OCI-LY1 (cell line): ENCODE measurements at regions not wholly inside any gene's neighbourhood (a gene's known extent, or its start where the extent isn't known, plus 50 kb on each side); places are given as distances from the start of the nearest gene placed in this dataset.

ENCODE experiments used
- H2AFZ ChIP-seq: fragments of 200-600 bp; sonication (generic), shearing (Covaris generic); 2 replicates; pipeline ENCODE4 v1.6.0; 2014; ENCODE audit warnings: antibody characterized with exemption, mild to moderate bottlenecking, low read length
- H3F3A ChIP-seq: fragments of 200-600 bp; sonication (generic), shearing (Covaris generic); 2 replicates; pipeline ENCODE4 v1.6.0; 2014; ENCODE audit warnings: mild to moderate bottlenecking, antibody characterized with exemption, low read length, moderate library complexity; ENCODE audit not compliant: insufficient read depth
- H3K27ac ChIP-seq: fragments of 200-600 bp; sonication (generic); 2 replicates; pipeline ENCODE4 v1.5.1; 2014; ENCODE audit warnings: low read length, mixed run types, mild to moderate bottlenecking, low read depth; ENCODE audit not compliant: poor library complexity, severe bottlenecking
- H3K27me3 ChIP-seq: fragments of 200-600 bp; sonication (generic); 2 replicates; pipeline ENCODE4 v1.6.0; 2014; ENCODE audit warnings: antibody characterized with exemption, mild to moderate bottlenecking, low read length, moderate library complexity; ENCODE audit not compliant: insufficient read depth
- H3K36me3 ChIP-seq: fragments of 200-600 bp; sonication (generic); 2 replicates; pipeline ENCODE4 v1.6.1; 2014; ENCODE audit warnings: mild to moderate bottlenecking, antibody characterized with exemption, low read length, moderate library complexity, mixed read lengths; ENCODE audit not compliant: insufficient read depth
- H3K4me1 ChIP-seq: fragments of 200-600 bp; sonication (generic); 2 replicates; pipeline ENCODE4 v1.5.1; 2014; ENCODE audit warnings: mild to moderate bottlenecking, low read length, moderate library complexity; ENCODE audit not compliant: insufficient read depth, severe bottlenecking
- H3K4me2 ChIP-seq: fragments of 200-600 bp; sonication (generic), shearing (Covaris generic); 2 replicates; pipeline ENCODE4 v1.6.1; 2014; ENCODE audit warnings: low read length
- H3K4me3 ChIP-seq: fragments of 200-600 bp; sonication (generic); 2 replicates; pipeline ENCODE4 v1.5.1; 2014; ENCODE audit warnings: low read length, low read depth, mild to moderate bottlenecking, mixed read lengths; ENCODE audit not compliant: poor library complexity, severe bottlenecking
- H3K79me2 ChIP-seq: fragments of 200-600 bp; shearing (Covaris generic); 2 replicates; pipeline ENCODE4 v1.6.1; 2016; ENCODE audit warnings: mixed run types, low read length, mixed read lengths; ENCODE audit not compliant: insufficient read depth
- H3K9ac ChIP-seq: fragments of 200-600 bp; sonication (generic), shearing (Covaris generic); 2 replicates; pipeline ENCODE4 v1.6.1; 2014; ENCODE audit warnings: mild to moderate bottlenecking, low read length, mixed read lengths
- H3K9me2 ChIP-seq: fragments of 200-600 bp; sonication (generic), shearing (Covaris generic); 2 replicates; pipeline ENCODE4 v1.6.1; 2014; ENCODE audit warnings: low read depth, mild to moderate bottlenecking, low read length, mixed read lengths
- H3K9me3 ChIP-seq: fragments of 200-600 bp; shearing (Covaris generic); 2 replicates; pipeline ENCODE4 v1.6.1; 2014; ENCODE audit warnings: low read length, mixed read lengths
- H4K20me1 ChIP-seq: fragments of 200-600 bp; sonication (generic), shearing (Covaris generic); 2 replicates; pipeline ENCODE4 v1.6.0; 2016; ENCODE audit warnings: mild to moderate bottlenecking, low read length; ENCODE audit not compliant: insufficient read depth
- CTCF ChIP-seq: fragments of 200-600 bp; sonication (generic), shearing (Covaris generic); IDR thresholded peaks from 2 replicates; pipeline ENCODE4 v1.5.1; 2017; ENCODE audit warnings: mild to moderate bottlenecking, antibody characterized with exemption, low read length, moderate library complexity, mixed read lengths
- EZH2 ChIP-seq: fragments of 200-600 bp; sonication (generic), shearing (Covaris generic); IDR thresholded peaks from 2 replicates; pipeline ENCODE4 v1.8.0; 2017; ENCODE audit warnings: borderline replicate concordance, mixed run types, mild to moderate bottlenecking, antibody characterized with exemption, low read length, moderate library complexity, mixed read lengths

GRCh38 chr13:44051918-44052675 is 172.4 kb downstream of the LACC1 start:
- Histone ChIP-seq H2AFZ (no peak overlapping the region), H3K36me3 (no peaks in the 10 kb centered on the region), H3K27ac (no peak overlapping the region), H3K9ac (no peak overlapping the region), H3K27me3 (no peaks in the 10 kb centered on the region), H3K4me3 (no peak overlapping the region), H3K9me3 (no peaks in the 10 kb centered on the region), H4K20me1 (no peaks in the 10 kb centered on the region), H3K4me2 (no peak overlapping the region), H3K4me1 (no peaks in the 10 kb centered on the region), H3K9me2 (no peaks in the 10 kb centered on the region), H3K79me2 (no peaks in the 10 kb centered on the region), H3F3A (no peaks in the 10 kb centered on the region)
- TF ChIP-seq EZH2 (no peak), CTCF (no peak)

- no peaks in the 10 kb centered on the region for H3K79me2 ChIP-seq
- H2AFZ ChIP-seq, result no peak overlapping the region
- no peaks in the 10 kb centered on the region for H3F3A ChIP-seq
- TF ChIP-seq EZH2 (no peak), CTCF (no peak)
- no peaks in the 10 kb centered on the region for H3K9me2 ChIP-seq
- H3K27ac ChIP-seq, result no peak overlapping the region
- H3K36me3 ChIP-seq, result no peaks in the 10 kb centered on the region
- H3K4me1 ChIP-seq, result no peaks in the 10 kb centered on the region
- H4K20me1 ChIP-seq, result no peaks in the 10 kb centered on the region
- H3K4me3 ChIP-seq, result no peak overlapping the region
- H3K27me3 ChIP-seq, result no peaks in the 10 kb centered on the region
- H3K4me2 ChIP-seq, result no peak overlapping the region
- H3K9ac ChIP-seq, result no peak overlapping the region
- no peaks in the 10 kb centered on the region for H3K9me3 ChIP-seq
Measured at GRCh38 chr13:44052780-44053184, 173.1 kb downstream of the LACC1 start.

- no peaks in the 10 kb centered on the region for H3F3A ChIP-seq
- H3K4me3 ChIP-seq, result no peak overlapping the region
- no peaks in the 10 kb centered on the region for H3K9me3 ChIP-seq
- H3K4me1 ChIP-seq, result no peaks in the 10 kb centered on the region
- no peak overlapping the region for H3K9ac ChIP-seq
- TF ChIP-seq EZH2, result no peak
- no peak for TF ChIP-seq CTCF
- H3K27me3 ChIP-seq, result no peaks in the 10 kb centered on the region
- no peak overlapping the region for H3K27ac ChIP-seq
- H4K20me1 ChIP-seq, result no peaks in the 10 kb centered on the region
- no peak overlapping the region for H3K4me2 ChIP-seq
- no peaks in the 10 kb centered on the region for H3K79me2 ChIP-seq
- H3K9me2 ChIP-seq, result no peaks in the 10 kb centered on the region
- H3K36me3 ChIP-seq, result no peaks in the 10 kb centered on the region
- no peak overlapping the region for H2AFZ ChIP-seq
Measured at GRCh38 chr13:44053208-44053607, 173.5 kb downstream of the LACC1 start.
